Stimulated activated CD4-positive, alpha-beta T cell treated with anti-CD3 and anti-CD28 coated beads, Interleukin-4, amount 100 ng/mL, for 48 hours (primary cell): ENCODE measurements at regions not wholly inside any gene's neighbourhood (a gene's known extent, or its start where the extent isn't known, plus 50 kb on each side); places are given as distances from the start of the nearest gene placed in this dataset.
"Not testable (repeated sequence)": the region's sequence is repeated elsewhere in the genome, so short reads cannot be mapped to it uniquely, and the experiment has no call there.

ENCODE experiments used
- DNase-seq, 2 donors: peaks; one replicate each; pipeline ENCODE4 v3.0.0-alpha.2; 2020; ENCODE audit warnings: low read depth in 2 of 2

DNA sequence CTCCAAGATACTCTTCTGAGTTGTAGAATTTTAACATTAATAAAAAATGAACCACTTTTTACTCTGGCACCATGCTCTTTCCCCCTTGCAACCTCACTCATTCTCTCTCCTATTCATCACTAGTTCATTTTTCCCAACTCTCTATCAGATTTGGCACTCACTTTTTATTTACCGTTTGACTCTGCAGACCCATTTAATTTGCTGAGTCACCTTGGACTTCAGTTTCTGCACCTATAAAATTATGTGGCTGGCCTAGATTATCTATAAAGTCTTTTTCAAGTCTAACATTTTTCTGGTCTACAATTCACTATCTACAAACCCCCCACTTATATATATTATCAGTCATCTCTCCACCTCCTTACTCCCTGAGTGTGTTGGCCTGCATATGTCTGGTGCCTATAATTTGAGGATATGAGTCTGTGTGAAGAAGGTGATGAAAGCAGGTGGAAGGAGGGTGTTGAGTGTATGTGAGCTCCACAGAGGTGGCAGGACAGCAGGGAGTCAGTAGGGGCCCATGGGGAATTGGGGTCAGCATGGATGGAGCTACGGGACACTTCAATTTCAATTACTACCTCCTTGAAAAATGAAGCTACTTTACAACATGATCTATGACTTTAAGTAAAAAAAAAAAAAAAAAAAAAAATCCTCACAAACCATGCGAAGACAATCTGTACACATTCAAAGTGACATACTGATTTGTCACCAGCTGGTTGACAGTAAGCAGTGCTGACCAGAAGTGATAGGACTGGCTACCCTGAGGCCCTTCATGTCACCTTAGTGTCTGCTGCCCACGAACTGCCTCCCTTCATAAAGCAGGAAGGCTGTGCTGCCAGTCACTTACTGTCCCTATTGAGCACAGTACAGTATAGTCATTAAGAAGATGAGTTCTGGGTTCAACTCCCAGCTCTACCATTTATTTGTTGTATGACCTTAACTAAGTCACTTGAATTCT lies 334.2 kb upstream of the IL12A start:
- no peak for DNase-seq

DNA sequence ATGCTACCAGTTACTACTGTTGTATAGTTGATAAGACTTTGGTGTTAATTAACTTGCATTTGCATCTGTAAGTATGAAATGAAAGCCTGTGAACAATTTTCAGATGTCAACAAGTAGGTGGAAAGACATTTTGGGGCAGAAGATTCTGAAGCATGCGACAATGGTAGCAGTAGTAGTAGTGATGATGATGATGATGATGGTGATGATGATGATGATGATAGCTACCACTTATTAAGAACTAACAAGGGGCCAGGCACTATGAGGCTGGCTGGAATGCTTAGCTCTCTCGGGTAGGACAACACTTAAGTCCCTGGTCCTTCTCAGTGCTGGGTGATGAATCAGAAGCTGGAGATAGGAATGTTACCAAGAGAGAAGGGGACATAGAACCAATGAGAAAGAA lies 333.4 kb upstream of the IL12A start:
- DNase-seq: no peak

DNA sequence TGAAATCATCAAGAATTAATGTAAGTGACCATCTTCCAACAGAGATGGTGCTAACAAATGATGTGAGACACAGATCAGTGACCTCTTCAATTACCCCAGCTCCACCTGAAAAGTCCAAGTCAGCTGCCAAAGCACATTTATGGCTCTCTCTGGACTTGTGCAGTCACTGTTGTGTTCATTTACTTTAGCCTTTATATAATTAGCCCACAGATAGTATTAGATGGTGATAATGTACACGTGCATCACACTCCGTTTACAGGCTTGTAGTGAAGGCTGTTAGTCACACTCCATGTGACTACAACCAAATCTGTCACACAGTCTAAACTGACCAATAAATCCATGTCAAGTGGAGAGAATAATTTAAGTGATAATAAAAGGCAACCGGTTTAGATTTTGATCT lies 331.5 kb upstream of the IL12A start:
- no peak for DNase-seq

DNA sequence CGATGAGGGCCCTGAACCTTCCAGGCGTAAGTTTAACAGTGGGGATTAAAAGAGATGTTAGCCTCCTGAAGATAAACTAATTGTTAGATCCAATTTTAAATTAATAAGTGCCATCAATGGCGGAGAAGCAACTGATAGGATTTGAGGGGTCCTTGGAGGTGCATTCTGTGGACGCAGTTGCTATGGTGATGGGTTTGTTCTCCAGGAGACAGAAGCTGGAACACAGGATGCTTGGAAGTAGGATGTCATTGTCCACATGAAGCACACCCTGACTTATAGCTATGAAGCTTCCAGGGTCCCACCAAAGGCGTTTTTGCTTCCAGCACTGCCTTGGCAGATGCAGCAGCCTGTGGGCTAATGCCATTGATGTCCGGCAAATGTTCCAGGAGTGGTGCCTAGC lies 331.0 kb upstream of the IL12A start:
- no peak for DNase-seq

DNA sequence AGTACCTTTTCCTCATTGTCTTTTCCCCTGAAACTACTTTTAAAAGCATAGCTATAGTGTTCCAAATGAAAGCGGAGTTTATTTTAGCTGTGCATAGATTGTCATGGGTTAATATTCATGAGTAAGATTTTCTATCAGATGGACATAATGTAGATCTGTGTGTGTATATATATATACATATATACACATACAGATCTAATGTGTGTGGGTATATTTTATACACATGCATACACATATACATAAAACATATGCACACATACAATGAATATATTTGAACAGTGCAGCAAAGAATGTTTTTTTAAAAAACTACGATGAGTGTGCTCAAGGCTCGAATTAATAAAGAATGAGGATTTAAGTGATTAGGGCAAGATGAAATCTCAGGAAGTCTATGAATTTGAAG lies 328.3 kb upstream of the IL12A start:
- DNase-seq: no peak

DNA sequence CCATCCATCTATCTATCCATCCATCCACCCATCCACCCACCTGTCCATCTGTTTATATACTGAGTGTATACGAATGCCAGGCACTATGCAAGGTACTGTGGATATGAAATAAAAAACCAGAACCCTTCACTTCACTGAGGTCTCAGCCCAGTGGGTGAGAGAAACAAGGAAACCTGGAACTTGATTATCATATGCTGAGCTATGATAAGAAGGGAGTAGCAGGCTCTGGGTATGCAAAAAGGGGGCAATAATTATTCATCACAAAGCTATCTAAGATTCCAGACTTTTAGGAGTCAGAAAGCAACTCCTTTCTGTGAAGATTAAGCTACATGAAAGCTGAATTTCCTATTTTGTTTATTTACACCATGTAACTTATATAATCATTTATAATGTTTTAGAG lies 327.7 kb upstream of the IL12A start:
- no peak for DNase-seq

DNA sequence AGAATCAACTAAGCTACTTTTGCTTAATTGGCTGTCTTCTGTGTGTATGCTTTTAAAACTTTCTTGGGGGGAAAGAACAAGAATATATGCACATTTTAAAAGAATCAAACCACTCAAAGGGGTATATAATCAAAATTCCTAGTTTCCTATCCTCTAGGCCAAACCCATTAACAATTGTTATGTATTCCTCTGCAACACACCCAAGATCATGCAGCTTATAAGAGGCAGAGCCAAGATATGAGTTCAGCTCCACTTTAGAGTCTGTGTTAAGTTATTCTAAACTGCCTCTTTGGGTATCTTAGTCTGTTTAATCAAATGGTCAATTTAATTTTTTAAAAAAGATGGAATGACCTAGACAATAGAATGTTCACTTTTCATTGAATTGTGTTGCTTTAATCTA lies 326.1 kb upstream of the IL12A start:
- no peak for DNase-seq

DNA sequence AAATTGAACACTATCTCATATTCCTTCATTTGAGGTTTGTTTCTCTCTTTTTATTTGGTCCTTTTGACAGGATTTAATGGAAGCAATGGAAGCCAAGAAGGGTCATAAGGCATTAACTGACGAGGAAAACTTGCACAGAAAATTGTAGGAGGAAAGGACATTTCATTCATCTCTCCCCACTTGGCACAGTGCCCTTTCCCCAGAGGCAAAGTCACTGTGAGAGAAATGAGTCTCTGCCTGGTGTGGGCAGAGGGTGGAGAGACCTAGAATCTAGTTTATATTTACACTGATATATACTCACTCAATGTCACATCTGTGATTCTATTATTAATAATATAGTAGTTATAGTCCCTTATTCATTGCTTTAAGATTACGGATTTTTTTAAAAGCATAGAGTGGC lies 324.6 kb upstream of the IL12A start:
- no peak for DNase-seq

DNA sequence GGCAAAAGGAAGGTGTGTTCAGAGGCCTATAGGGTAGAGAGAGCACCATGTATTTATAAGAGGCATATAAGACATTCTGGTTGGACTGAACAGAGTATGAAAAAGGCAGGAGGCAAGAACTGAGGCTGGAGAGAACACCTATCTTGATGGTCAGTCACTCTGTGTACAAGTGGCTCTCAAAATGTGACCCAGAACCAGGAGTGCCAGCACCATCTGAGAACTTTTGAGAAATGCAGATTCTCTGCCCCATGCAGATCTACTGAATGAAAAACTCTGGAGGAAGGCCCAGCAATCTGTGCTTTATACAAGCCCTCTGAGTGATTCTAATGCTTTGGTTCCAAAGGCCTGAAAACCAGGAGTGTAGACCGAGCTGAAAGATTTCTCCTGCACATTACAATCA lies 324.0 kb upstream of the IL12A start:
- DNase-seq: no peak

DNA sequence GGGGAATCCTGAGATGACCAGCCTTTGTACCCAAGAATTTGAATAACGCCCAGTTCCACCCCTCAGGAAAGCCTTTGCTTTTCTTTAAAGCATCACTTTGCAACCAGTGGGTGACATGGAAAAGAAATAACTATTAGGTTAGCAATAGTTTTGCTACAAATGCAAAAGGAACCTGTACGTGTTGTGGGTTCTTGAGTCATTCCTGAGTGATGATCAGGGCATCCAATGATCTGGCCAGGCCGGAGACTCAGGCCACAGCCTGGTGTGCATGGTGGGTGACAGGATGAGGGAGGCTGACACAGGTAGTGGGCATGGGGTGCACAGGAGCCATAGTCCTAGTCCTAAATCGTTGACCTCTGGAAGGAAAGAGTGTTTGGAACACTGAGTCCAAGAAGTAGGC lies 321.4 kb upstream of the IL12A start:
- no peak for DNase-seq

DNA sequence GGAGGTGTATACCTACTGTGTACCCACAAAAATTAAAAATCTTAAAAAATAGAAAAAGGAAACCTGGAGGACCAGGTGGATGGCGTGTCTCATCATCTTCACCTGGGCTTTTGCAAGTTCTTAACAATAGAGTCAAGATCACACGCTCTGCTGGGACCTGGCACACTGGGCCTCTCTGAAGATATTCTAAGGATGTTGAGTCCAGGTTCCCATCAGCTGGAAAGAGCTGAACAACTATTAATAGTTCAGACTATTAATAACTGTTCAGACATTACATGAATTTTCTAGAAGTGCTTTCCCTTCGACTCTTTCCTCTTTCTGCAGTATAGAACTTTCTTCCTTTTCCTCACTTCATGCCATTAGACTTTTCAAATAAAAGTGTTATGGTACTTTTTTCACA lies 320.2 kb upstream of the IL12A start:
- no peak for DNase-seq

DNA sequence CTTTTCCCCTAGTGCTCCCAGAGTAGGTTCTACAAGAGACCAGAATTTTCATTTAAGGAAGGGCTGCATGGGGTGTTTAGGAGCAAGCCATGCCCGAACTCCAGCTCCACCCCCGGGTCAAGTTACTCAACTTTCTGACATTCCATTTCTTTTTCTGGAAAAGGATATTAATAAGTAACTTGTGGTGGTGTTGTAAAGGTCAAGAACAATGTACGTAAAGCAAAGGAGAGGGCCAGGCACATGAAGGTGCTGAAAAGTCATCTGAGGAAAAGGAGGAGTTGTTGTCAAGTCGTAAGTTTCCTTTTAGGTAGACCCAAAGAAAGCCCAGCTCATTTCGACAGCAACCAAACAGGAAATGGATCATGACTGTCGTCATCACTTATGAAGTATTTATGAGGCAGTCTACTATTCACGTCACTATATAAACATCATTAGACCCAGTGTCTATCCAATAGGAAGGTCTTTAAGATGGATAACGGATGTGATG lies 319.6 kb upstream of the IL12A start:
- DNase-seq: no peak

DNA sequence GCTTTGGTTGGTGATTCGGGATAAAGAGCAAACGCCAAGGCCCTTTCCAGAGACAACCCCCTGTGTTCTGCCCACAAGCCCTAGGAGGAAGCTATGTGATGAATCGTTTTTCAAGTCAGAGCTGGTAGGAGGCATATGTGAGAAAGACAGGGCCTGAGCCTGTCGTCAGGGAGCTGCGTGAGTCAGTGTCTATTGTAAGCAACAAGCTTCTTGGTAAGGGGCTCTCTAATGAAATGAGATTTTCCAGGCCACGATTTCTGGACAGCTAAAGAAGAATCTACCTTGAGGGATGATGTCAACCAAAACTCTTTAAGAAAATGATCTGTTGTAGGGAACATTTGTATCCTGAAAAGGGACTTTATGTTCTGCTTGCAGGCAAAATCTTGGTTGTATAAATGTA lies 318.9 kb upstream of the IL12A start:
- no peak for DNase-seq

DNA sequence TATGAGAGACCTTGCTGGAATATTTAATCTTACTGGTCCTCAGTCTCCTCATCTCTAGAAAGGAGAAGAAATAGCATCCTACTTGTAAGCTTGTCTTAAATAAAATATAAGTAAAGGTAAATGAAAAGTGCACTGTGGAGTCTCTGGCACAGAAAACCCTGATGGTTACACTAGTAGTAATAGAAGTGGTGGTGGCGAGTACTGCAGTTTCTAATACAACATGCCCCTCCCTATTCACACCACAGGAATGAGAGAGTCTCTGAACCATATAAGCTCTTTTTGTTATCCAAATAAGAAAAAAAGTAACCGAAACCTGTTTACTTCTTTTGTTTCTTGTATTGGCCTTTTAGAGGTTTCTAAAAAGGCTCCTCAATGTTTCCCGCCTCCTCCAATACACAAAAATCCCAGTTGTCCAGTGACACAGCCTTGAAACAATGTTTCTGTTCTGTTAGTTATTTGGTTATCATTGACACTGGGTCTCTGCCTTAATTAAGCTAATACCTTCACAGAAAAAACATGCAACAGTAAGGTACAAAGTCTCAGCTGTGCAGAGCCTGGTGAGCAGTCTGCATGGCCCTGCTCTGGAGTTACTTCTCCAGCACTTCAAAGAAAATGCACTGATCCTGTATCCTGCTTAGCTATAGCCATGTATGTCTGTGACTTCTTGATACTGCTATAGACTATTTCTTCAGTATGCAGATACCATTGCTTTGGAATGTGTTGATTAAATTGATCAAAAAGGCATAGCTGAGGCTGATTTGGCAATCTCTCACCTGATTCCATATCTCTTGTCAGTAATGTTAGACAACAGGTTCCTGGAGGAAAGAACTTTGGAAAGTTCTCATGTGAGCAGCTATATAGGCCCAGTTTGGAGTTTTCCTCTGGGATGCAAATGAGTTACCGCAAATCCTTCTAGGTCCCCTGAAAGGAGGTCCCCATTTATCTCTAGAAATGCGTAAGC lies 315.6 kb upstream of the IL12A start:
- DNase-seq: no peak

DNA sequence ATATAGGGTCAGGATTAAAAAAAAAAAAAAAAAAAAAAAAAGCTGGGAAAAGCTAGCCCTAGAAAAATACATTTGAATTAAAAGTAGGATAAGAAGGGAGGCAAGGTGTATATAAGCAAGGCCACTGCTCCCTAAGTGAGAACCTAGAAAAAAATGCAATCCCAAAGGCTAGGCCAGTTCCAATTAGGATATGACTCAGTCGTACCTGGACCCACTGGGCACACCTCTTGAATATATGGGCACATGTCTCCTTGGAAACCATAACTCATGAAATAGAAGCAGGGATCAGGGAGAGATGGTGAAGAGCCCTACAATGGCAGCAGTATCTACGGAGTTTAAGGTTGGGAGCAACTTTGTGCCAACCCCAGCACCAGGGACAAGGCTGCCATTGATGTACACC lies 314.1 kb upstream of the IL12A start:
- no peak for DNase-seq

DNA sequence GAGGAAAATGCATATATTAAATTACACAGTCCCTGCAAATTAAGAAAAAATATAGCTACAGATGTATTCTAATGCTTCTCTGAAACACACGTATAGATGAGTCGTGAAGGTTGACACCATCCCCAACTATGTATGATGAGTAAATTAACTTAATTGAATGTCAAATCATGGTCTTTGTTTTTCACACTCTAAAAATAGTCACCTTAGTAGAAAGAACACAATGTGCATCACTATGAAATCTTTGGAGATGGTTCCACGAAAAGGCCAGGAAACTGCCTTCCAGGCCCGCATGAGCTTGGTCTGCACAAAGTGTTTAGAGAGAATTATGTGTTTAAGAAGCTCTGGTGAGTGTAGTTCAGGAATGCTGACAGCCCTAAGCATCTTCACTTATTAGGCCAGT lies 313.4 kb upstream of the IL12A start:
- DNase-seq: no peak

DNA sequence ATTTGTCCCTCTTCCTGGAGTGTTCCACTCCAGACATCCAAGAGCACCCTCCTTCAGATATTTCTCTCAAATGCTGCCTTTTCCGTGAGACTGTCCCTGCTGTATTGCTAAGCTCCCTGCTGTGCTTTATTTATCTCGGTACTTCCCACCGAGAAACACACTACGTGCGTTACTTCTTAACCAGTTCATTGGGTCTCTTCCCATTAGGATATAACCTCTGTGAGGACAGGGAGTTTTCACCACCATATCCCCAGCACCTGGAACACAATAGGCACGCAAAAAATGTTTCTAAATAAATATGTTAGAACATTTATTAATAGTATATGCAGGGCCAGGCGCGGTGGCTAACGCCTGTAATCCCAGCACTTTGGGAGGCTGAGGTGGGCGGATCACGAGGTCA lies 308.7 kb upstream of the IL12A start:
- no peak for DNase-seq

DNA sequence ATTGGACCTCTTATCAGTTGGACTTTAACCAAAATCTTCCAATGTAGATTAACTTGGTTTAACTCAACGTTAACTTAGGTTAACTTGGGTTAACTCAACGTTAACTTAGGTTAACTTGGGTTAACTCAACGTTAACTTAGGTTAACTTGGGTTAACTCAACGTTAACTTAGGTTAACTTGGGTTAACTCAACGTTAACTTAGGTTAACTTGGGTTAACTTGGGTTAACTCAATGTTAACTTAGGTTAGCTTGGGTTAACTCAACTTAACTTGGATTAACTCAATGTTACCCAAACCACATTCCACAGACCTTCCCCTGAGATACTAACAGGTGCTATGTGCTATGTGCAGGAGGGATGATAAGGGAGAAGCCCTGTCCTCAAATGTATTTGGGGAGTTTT lies 306.9 kb upstream of the IL12A start:
- DNase-seq: not testable (repeated sequence)

DNA sequence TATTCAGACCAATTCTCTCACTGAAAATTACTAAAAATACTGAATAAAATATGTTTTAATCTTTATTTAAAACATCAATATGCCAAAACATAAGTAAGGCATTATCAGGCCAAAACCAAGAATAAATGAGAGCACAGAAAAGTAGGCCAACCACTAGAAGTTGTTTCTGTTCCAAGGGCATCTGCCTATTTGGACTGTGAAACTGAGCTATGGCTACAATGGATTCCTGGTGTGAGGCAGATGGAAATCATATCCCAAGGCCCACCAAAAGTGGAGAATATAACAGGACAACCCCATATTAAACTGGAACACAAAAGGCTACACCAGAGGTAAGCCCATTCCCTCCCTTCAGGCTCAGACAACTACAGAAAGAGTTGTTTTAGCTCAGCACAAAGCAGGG lies 302.8 kb upstream of the IL12A start:
- DNase-seq: no peak

DNA sequence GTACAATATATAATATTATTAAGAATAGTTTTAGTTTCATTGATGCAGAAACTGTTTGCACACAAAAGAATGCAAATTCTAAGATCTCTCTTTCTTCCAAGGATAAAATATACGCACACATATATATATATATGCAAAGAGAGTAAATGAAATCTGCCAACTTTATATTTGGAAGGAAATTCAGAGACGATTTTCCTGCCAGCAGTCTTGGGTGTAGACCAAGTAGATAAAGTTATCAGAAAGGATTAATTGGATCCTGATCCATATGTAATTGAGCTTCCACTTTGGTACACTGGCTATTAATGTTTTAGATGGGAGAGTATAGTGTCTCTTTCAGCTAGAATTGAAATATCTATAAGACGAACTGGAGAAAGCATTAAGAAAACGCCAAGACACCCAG lies 295.4 kb upstream of the IL12A start:
- no peak for DNase-seq

DNA sequence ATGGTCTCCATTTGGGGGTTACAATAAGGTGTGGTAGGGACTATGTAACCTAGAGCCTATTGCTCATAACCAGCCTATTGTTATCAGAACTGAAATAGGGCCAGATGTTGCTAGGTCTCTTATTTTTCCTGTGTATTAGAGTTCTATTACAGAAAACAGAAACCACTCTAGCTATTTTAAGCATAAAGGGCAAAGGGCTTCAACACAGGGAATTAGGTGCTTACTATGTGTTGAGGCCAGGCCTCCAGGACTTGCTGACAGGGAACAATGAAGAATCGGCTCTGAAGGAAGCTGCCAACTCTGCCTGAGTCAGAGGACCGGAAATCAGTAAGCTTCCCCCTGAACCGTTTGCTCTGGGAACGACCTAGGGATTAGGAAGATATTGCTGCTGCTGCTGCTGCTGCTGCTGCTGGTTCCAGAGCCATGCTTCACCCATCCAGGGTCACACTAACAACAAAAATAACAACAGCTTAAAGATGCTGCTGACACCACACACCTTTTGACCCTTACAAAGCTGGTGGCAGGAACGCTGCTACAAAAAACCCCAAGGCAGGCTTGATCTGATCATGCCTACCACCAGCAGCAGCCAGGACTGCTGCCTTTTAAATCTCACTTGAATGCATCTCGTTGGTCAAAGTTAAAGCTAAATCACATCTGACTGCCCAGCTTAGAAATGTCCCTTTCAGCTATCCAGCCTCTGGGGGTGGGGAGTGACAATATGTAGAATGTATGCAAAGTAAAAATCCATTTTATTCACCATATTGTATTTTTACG lies 276.9 kb upstream of the IL12A start:
- no peak for DNase-seq

DNA sequence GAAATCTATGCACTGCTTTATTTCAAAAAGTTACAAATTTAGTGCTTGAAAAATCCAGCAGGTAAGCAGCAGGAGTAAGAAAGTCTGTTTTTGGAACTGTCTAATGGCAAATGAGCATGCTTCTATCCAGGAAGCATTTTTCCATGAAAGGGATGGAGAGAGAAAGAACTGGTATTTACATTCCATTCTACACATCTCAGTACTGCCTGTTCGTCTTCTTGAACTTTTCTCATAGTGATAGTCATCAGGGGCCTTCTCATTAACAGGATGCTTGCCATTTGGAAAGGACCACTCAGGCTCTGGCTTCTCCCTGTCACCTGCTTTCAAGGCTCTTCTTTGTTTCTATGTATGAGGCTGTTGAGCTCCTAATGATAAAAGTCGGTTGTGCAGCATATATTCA lies 267.3 kb upstream of the IL12A start:
- no peak for DNase-seq
